HT1080 (cell line): ENCODE measurements at regions not wholly inside any gene's neighbourhood (a gene's known extent, or its start where the extent isn't known, plus 50 kb on each side); places are given as distances from the start of the nearest gene placed in this dataset.
"Not testable (repeated sequence)": the region's sequence is repeated elsewhere in the genome, so short reads cannot be mapped to it uniquely, and the experiment has no call there.

ENCODE experiments used
- DNase-seq: peaks from one replicate; pipeline ENCODE4 v3.0.0-alpha.2; 2015; ENCODE audit warnings: low read depth

DNA sequence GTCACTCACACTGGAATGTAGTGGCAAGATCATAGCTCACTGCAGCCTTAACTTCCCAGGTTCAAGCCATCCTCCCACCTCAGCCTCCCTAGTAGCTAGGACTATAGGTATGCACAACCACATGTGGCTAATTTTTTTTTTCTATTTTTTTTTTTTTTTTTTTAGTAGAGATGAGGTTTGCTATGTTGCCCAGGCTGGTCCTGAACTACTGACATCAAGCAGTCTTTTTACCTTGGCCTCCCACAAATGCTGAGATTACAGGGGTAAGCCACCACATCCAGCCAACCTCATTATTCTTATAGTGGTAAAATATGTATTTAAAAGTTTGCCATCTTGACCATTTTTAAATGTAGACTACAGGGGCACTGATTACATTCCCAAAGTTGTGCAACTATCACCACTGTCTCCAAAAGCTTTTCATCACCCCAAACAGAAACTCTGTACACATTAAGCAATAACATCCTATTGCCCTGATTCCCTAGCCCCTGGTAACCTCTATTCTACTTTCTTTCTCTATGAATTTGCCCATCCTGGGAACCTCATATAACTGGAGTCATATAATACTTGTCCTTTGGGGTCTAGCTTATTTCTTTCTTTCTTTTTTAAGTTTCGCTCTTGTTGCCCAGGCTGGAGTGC is 268.0 kb upstream of the JARID2 start:
- DNase-seq: no peak

DNA sequence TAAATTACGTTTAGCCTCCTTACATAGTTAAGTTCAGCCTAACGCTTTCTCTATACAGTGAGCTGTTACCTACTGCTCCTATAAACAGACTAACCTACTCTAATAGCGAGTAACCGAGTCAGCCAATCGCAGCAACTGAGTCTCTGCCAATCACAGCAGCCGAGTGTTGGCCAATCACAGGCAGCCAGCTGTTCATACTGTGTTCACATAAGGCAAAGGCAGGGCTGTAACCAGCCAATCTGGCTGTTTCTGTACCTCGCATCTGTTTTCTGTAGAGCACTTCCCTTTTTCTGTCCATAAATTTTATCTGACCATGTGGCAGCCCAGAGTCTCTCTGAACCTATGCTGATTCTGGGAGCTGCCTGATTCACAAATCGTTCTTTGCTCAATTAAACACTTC is 263.9 kb upstream of the JARID2 start:
- DNase-seq: no peak

DNA sequence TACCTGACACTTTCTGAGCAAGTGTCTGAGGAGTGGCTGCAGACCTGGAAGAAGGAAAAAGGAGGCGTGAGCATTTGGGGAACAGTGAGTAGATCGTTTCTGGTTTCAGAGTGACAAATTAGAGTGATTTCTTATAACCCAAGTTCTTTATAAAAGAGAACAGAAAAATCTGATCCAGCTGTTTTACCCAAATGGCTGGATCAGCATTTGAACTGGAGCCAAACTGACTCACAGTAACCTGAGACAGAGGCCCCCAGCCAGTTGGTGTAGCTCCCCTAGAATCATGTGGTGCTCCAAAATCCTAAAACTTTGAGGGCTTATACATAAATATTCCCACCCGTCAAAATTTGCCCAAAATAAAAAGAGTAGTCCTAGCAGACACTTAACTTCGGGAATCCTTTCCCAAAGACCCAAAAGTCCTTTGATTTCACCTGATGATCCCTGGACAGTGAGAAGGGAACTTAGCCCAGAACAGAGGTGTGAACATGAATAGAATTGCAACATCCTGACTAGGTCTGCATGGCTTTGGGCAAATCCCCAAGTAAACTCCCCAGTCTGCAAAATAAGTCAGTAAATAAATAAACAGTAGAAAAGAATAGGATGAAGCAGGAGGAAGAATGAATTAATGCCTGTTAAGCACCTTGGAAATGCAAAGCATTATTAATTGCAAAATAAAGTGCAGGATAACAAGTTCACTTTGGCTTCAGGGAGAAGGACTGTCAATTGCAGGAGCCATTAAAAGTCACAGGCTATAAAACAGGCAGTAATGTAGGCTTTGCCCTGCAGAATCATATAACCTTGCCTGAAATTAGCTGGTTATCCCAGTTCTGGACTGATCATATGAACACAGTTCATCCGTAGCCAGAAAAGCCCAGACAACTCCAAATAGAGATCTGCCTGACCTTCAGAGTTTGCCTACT is 262.0 kb upstream of the JARID2 start:
- no peak for DNase-seq

GRCh38 chr6:14984519-14984853 is 261.4 kb upstream of the JARID2 start:
- no peak for DNase-seq

DNA sequence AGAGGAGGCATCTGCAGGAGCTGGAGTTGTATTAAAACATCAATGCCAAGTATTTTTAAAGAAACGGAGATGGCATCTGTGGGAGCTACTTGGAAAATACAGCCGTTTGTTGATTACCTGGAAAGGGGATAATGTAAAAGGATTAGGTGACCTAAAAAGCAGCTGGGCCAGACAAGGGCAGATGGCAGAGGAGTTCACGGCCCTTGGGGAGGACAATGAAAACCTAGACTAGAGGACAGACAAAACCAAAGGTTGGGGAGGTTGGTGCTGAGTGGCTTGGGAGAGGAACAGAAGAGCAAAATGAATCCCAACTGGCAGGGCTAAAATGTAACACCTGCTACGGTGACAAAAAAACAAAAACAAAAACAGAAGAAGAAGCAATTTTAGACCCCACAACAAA is 260.5 kb upstream of the JARID2 start:
- no peak for DNase-seq

DNA sequence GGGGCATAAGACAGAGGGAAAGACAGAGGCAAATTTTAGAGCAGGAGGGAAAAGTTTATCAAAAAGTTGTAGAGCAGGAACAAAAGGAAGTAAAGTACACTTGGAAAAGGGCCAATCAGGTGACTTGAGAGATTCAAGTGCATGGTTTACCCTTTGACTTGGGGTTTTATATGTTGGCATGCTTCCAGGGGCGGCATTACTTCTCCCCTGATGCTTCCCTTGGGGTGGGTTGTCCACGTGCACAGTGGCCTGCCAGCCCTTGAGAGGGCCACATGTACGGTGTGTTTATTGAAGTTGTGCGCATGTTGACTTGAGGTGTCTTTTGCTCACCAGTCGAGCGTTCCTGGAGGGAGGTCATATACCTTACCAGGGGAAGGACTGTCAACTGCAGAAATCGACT is 259.5 kb upstream of the JARID2 start:
- DNase-seq: no peak

GRCh38 chr6:14987490-14987889 is 258.4 kb upstream of the JARID2 start:
- DNase-seq: no peak

- no peak for DNase-seq
Observed at GRCh38 chr6:14992382-14992781, 253.5 kb upstream of the JARID2 start.

DNA sequence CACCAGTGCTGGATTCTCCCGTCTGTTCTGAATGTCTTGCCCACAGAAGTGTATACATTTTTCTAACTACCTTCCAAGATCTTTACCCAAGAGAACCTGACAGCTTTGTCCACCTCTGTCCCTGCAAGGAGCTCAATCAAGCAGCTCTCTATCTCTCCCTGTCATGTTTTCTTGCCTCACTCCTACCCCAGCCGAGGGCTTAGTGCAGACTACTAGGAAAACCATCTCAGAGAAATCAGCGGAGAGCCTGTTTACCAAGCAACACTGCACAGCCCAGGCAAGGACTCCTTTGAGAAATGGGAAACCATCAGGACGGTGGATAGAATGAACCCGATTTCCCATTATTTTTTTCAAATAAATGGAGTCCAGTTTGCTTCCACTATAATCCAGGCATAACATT is 250.7 kb upstream of the JARID2 start:
- no peak for DNase-seq

GRCh38 chr6:14995966-14996602 is 249.8 kb upstream of the JARID2 start:
- DNase-seq: no peak

GRCh38 chr6:14996892-14997291 is 249.0 kb upstream of the JARID2 start:
- DNase-seq: no peak

GRCh38 chr6:14997507-14997906 is 248.4 kb upstream of the JARID2 start:
- DNase-seq: no peak

DNA sequence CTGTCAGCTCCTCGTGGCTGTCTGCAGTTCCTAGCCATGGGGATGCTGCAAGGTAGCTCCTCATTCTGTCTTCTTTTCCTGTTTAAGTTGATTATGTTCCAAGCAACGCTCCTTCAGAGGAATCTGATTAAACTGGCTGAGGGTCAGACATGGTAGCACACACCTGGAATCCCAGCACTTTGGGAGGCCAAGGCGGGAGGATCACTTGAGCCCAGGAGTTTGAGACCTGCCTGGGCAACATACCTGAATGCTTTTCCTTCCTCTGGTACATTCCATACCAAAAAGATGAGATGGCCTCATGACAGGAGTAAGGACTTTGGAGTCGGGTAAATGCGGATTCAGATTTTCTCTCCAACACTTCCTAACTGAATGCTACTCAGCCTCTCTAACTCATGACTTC is 246.8 kb upstream of the JARID2 start:
- DNase-seq: no peak

DNA sequence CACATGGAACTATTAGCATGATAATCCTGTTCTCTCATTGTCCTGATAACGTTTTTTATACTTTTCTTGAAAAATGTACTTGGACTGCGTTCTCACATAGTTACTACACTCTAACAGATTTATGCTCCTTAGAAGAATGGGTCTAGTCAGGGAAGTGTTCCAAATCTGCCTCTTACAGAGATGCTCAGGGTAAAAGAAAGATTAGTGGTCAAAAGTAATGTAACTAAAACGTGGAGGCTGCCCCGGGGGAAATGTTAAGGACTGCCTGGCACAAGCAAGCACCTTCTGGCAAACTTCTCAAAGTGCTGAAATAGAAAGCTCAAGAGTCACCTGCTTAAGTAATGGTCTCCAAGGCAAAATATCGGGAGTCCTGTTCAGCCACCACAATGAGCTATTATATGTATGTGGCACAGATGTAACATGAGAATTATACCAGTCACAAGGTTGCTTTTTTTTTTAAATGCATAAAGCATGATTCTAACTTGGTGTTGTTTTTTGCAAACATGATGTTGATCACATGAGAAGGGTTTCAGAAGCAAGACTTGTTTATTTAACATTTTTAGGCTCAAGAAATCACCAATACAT is 244.5 kb upstream of the JARID2 start:
- no peak for DNase-seq

- no peak for DNase-seq
Observed at GRCh38 chr6:15008269-15008668, 237.6 kb upstream of the JARID2 start.

DNA sequence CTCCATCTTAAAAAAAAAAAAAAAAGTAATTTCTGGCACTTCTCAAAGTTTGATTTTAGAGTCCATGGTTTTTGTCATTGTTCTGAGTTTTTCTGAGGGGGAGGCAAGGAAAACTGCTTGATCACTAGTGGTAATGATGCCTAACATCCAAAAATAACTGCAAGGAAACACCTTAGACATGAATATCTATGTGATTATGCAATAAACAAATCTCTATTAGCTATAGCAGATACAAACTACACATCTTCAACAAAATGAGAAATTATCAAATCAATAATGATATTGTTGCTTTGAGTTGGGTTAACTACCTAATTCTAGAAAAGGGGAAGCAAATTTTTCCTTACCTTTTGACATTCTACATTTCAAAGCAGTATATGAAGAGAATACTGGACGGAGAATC is 230.9 kb upstream of the JARID2 start:
- DNase-seq: no peak

GRCh38 chr6:15016813-15017212 is 229.1 kb upstream of the JARID2 start:
- no peak for DNase-seq

DNA sequence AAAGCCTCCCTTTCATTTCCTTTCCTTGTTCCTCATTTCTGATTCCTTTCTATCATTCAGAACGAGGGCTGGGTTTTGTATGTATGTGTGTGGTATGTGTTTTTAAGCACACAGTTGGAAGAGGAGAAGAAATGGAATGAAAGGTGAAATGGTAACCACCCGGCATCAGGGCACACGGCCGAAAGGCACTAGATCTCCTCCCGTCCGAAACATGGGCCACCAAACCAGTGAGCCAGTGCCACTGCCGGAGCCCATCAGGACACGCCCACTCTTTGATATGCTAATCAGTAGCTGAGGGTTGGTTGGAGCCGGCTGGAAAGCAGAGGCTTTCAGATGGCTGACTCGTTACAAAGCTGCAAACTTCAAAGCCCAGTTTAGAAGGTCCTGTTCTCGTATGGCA is 228.6 kb upstream of the JARID2 start:
- no peak for DNase-seq

- no peak for DNase-seq
Observed at GRCh38 chr6:15017803-15018202, 228.1 kb upstream of the JARID2 start.

DNA sequence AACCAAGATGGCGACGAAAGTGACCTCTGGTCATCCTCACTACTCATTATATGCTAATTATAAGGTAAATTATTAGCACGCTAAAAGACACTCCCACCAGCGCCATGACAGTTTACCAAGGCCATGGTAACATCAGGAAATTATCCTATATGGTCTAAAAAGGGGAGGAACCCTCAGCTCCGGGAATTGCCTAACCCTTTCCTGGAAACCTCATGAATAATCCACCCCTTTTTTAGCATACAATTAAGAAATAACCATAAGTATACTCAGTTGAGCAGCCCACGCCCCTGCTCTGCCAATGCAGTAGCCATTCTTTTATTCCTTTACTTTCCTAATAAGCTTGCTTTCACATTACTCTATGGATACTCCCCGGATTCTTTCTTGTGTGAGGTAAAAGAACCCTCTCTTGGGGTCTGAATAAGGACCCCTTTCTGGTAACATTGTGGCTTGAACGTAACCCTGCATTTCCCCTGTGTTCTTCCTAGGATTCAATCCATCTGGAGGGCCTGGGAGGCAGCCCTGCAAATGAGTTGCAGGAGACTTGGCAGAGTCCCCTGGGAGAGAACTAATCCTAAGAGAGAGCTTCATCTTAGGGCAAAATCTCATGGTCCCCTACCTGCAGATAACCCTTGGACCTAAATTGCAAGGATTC is 225.6 kb upstream of the JARID2 start:
- no peak for DNase-seq

DNA sequence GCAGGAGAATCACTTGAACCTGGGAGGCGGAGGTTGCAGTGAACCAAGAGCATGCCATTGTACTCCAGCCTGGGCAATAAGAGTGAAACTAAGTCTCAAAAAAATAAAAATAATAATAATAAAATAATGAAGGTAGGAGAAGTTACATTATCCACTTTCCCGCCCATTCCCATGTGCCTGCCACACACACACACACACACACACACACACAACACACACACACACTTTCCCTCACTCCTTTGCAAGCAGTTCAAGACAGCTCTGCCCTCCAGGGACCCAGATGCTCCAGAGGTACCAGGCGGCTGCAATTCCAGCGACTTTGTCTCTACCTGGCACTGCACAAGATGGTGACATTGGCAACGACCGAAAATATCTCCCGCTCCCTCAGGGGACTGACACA is 224.8 kb upstream of the JARID2 start:
- DNase-seq: no peak

DNA sequence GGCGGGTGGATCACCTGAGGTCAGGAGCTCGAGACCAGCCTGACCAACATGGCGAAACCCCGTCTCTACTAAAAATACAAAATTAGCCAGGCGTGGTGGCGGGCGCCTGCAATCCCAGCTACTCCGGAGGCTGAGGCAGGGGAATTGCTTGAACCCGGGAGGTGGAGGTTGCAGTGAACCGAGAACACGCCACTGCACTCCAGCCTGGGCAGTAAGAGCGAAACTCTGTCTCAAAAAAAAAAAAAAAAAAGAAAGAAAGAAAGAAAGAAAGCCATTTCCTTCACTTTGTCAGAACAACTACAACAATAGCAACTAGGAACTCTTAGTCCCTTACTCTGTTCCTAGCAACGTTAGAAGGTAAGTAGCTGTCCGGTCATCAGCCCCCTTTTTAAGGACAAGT is 222.9 kb upstream of the JARID2 start:
- not testable (repeated sequence) for DNase-seq
